OCI-LY7 (cell line): ENCODE measurements at regions not wholly inside any gene's neighbourhood (a gene's known extent, or its start where the extent isn't known, plus 50 kb on each side); places are given as distances from the start of the nearest gene placed in this dataset.

ENCODE experiments used
- BruUV-seq: library from RNA; stranded (reverse); fragments of 400-500 nt; replicated peaks from 2 replicates; lab custom pipeline; 2021; lab: Mats Ljungman, UMichigan
- CTCF ChIA-PET: fragments of 300-600 bp; sonication (Branson Sonifier 250); formaldehyde crosslinking; loops from one replicate; lab custom pipeline; 2022; ENCODE audit warnings: antibody characterized with exemption; ENCODE audit not compliant: unreplicated experiment; lab: Charles Lee
- POLR2A ChIA-PET: fragments of 300-600 bp; sonication (Branson Sonifier 250); formaldehyde crosslinking; loops from one replicate; lab custom pipeline; 2022; ENCODE audit warnings: antibody characterized with exemption; lab: Charles Lee
- DNase-seq: peaks from one replicate; pipeline ENCODE4 v3.0.0-alpha.2; 2015; ENCODE audit warnings: low spot score
- H2AFZ ChIP-seq: fragments of 200-600 bp; sonication (generic), shearing (Covaris generic); 2 replicates; pipeline ENCODE4 v1.6.1; 2014; ENCODE audit warnings: mild to moderate bottlenecking, antibody characterized with exemption, low read length, moderate library complexity
- H3K27ac ChIP-seq: fragments of 200-600 bp; sonication (generic); 2 replicates; pipeline ENCODE4 v1.5.1; 2014; ENCODE audit warnings: mixed run types, low read depth, mild to moderate bottlenecking, moderate library complexity, low read length, inconsistent platforms; ENCODE audit not compliant: poor library complexity, severe bottlenecking
- H3K36me3 ChIP-seq: fragments of 200-600 bp; sonication (generic); 2 replicates; pipeline ENCODE4 v1.6.1; 2014; ENCODE audit warnings: mild to moderate bottlenecking, antibody characterized with exemption, low read length, moderate library complexity, mixed read lengths; ENCODE audit not compliant: insufficient read depth
- H3K4me1 ChIP-seq: fragments of 200-600 bp; sonication (generic); 2 replicates; pipeline ENCODE4 v1.5.1; 2014; ENCODE audit warnings: mild to moderate bottlenecking, low read length; ENCODE audit not compliant: insufficient read depth, poor library complexity, severe bottlenecking
- H3K4me2 ChIP-seq: fragments of 200-600 bp; sonication (generic); 2 replicates; pipeline ENCODE4 v1.6.1; 2014; ENCODE audit warnings: mild to moderate bottlenecking, low read length
- H3K4me3 ChIP-seq: fragments of 200-600 bp; sonication (generic); 2 replicates; pipeline ENCODE4 v1.5.1; 2014; ENCODE audit warnings: mild to moderate bottlenecking, low read depth, low read length; ENCODE audit not compliant: poor library complexity, severe bottlenecking
- H3K79me2 ChIP-seq: fragments of 200-600 bp; sonication (generic); 2 replicates; pipeline ENCODE4 v1.6.1; 2016; ENCODE audit warnings: low read depth, mild to moderate bottlenecking, low read length, moderate library complexity, mixed read lengths; ENCODE audit not compliant: insufficient read depth
- H3K9me2 ChIP-seq: fragments of 200-600 bp; sonication (generic); 2 replicates; pipeline ENCODE4 v1.6.1; 2016; ENCODE audit warnings: mild to moderate bottlenecking, low read length, mixed read lengths; ENCODE audit not compliant: insufficient read depth
- H3K9me3 ChIP-seq: fragments of 200-600 bp; sonication (generic); 2 replicates; pipeline ENCODE4 v1.6.1; 2014; ENCODE audit warnings: mild to moderate bottlenecking, mixed run types, low read length, mixed read lengths
- H4K20me1 ChIP-seq: fragments of 200-600 bp; sonication (generic); 2 replicates; pipeline ENCODE4 v1.6.1; 2014; ENCODE audit warnings: mild to moderate bottlenecking, antibody characterized with exemption, low read length, moderate library complexity, mixed read lengths; ENCODE audit not compliant: insufficient read depth
- EZH2phosphoT487 ChIP-seq: fragments of 200-600 bp; sonication (generic); IDR thresholded peaks from 2 replicates; pipeline ENCODE4 v1.6.1; 2018; ENCODE audit warnings: low read depth, borderline replicate concordance, mild to moderate bottlenecking, mixed run types, antibody characterized with exemption, low read length, moderate library complexity, mixed read lengths
- intact Hi-C: fragments of 100-400 bp; cut with micrococcal nuclease; formaldehyde crosslinking; loops from one replicate; pipeline ENCODE4 v1.10.0; 2022; ENCODE audit not compliant: unreplicated experiment
- TF ChIP-seq, protein P1 (sequence below): fragments of 200-600 bp; sonication (generic); conservative IDR thresholded peaks from 2 replicates; pipeline ENCODE4 v1.5.1; 2014; ENCODE audit warnings: mild to moderate bottlenecking, antibody characterized with exemption, low read length, moderate library complexity, mixed read lengths

- BruUV-seq = no TSS peak
- Histone ChIP-seq H3K4me1 (no peaks in the 10 kb centered on the region), H2AFZ (no peak overlapping the region), H3K27ac (no peak overlapping the region), H3K4me2 (no peak overlapping the region), H3K36me3 (no peaks in the 10 kb centered on the region), H3K79me2 (no peaks in the 10 kb centered on the region), H3K4me3 (no peak overlapping the region), H3K9me2 (no peaks in the 10 kb centered on the region), H3K9me3 (no peaks in the 10 kb centered on the region), H4K20me1 (no peaks in the 10 kb centered on the region)
- intact Hi-C loops = no loop called here
- CTCF ChIA-PET = no interaction called here
- no peak for DNase-seq
- POLR2A ChIA-PET = no interaction called here
- no peak for TF ChIP-seq EZH2phosphoT487
These were observed 100.8 kb upstream of the PLPPR1 start for GRCh38 chr9:100927763-100928162.

DNA sequence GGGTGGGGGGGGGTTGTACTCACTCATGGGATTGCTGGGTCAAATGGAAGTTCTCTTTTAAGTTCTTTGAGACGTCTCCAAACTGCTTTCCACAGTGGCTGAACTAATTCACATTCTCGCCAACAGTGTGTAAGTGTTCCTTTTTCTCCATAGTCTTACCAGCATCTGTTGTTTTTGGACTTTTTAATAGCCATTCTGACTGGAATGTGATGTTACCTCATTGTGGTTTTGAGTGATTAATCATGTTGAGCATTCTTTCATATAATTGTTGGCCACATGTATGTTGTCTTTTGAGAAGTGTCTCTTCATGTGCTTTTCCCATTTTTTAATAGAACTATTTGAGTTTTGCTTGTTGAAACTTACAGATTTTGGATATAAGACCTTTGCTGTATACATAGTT lies 94.9 kb upstream of the PLPPR1 start:
- DNase-seq = no peak
- TF ChIP-seq EZH2phosphoT487 = no peak
- TF ChIP-seq, protein P1, sequence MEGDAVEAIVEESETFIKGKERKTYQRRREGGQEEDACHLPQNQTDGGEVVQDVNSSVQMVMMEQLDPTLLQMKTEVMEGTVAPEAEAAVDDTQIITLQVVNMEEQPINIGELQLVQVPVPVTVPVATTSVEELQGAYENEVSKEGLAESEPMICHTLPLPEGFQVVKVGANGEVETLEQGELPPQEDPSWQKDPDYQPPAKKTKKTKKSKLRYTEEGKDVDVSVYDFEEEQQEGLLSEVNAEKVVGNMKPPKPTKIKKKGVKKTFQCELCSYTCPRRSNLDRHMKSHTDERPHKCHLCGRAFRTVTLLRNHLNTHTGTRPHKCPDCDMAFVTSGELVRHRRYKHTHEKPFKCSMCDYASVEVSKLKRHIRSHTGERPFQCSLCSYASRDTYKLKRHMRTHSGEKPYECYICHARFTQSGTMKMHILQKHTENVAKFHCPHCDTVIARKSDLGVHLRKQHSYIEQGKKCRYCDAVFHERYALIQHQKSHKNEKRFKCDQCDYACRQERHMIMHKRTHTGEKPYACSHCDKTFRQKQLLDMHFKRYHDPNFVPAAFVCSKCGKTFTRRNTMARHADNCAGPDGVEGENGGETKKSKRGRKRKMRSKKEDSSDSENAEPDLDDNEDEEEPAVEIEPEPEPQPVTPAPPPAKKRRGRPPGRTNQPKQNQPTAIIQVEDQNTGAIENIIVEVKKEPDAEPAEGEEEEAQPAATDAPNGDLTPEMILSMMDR = no peak
- Histone ChIP-seq H2AFZ (no peak overlapping the region), H3K27ac (no peak overlapping the region), H3K36me3 (no peaks in the 10 kb centered on the region), H3K4me2 (no peak overlapping the region), H3K9me3 (no peaks in the 10 kb centered on the region), H3K9me2 (no peaks in the 10 kb centered on the region), H3K4me3 (no peak overlapping the region), H3K79me2 (no peaks in the 10 kb centered on the region), H4K20me1 (no peaks in the 10 kb centered on the region), H3K4me1 (no peaks in the 10 kb centered on the region)
- BruUV-seq = no TSS peak
- POLR2A ChIA-PET = no interaction called here
- intact Hi-C loops = no loop called here
- CTCF ChIA-PET = no interaction called here

DNA sequence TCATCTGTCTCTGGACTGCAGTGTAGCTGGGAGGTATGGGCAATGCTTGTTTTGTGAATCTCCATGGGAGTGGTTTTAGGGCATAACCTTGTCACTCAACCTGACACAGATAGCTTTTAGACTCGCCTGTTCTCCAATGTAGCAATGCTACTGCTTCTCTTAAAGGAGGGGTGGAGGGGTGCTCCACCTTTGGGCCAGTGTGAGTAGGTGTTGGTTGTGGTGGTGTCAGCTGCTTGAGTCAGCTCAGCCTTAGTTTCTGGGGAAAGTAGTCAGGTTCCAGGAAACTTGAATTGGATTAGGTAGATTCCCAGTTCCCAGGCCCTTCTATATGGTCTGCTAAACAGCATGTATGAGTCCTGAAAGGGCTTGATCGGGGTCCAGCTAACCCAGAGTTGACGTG lies 91.1 kb upstream of the PLPPR1 start:
- no TSS peak for BruUV-seq
- no peaks in the 10 kb centered on the region for H3K79me2 ChIP-seq
- POLR2A ChIA-PET = no interaction called here
- H3K36me3 ChIP-seq = no peaks in the 10 kb centered on the region
- DNase-seq = no peak
- H4K20me1 ChIP-seq = no peaks in the 10 kb centered on the region
- H3K4me1 ChIP-seq = no peaks in the 10 kb centered on the region
- H3K9me2 ChIP-seq = no peaks in the 10 kb centered on the region
- CTCF ChIA-PET = no interaction called here
- no peaks in the 10 kb centered on the region for H3K9me3 ChIP-seq
- TF ChIP-seq EZH2phosphoT487 = no peak
- TF ChIP-seq, protein P1 = no peak
- no peak overlapping the region for H3K4me3 ChIP-seq
- intact Hi-C loops = no loop called here
- no peak overlapping the region for H3K4me2 ChIP-seq
- no peak overlapping the region for H3K27ac ChIP-seq
- H2AFZ ChIP-seq = no peak overlapping the region
